SU-DHL-6 (cell line): ENCODE measurements at regions not wholly inside any gene's neighbourhood (a gene's known extent, or its start where the extent isn't known, plus 50 kb on each side); places are given as distances from the start of the nearest gene placed in this dataset.

Experiments used
- CTCF ChIP-seq: fragments of 200-600 bp; sonication (generic); IDR thresholded peaks from one replicate; pipeline ENCODE4 v1.5.1; 2017; ENCODE audit warnings: antibody characterized with exemption, mild to moderate bottlenecking, low read length, moderate library complexity; ENCODE audit not compliant: insufficient read depth, poor library complexity, severe bottlenecking
- EZH2phosphoT487 ChIP-seq: fragments of 200-600 bp; sonication (generic), shearing (Covaris generic); conservative IDR thresholded peaks from 2 replicates; pipeline ENCODE4 v1.6.1; 2018; ENCODE audit warnings: mild to moderate bottlenecking, antibody characterized with exemption, low read length, moderate library complexity, mixed read lengths

- no peak for TF ChIP-seq CTCF
- TF ChIP-seq EZH2phosphoT487 = no peak
Measured at GRCh38 chr3:18744472-18744871, 319.3 kb upstream of the SATB1 start.
